ENCODE measurements at regions not wholly inside any gene's neighbourhood (a gene's known extent, or its start where the extent isn't known, plus 50 kb on each side); places are given as distances from the start of the nearest gene placed in this dataset.

DNA sequence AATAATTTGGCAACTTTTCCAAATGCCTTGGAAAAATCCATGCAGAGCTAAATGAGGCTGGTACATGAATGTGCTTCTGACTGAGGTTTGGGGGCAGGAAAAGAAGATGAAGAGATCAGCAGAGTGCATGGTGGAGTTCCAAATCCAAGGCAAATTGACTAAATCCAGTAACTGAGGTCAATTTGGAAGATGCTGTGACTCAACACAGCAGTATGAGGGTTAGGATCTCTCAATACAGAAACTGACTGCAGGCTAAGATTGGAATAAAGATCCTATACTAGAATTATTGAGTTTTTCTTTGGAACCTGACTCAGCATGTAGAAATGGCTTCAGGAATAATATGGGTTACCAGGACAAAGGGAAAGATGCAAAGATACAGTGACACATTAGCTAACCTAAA lies 99.3 kb upstream of the FAT3 start:
- Histone ChIP-seq H3F3A (ENCODE audit: low read length, unreplicated experiment) (no peaks in the 10 kb centered on the region), H3K4me2 (ENCODE audit: low read length) (no peak overlapping the region), H3K9ac (ENCODE audit: low read length) (no peak overlapping the region), H3K9me2 (replicated peaks; ENCODE audit: low read length) (no peaks in the 10 kb centered on the region), H4K20me1 (ENCODE audit: low read length) (no peaks in the 10 kb centered on the region), H3K27me3 (ENCODE audit: low read length) (no peaks in the 10 kb centered on the region), H3K36me3 (ENCODE audit: low read depth, low read length) (no peaks in the 10 kb centered on the region), H3K4me3 (ENCODE audit: low read length) (no peak overlapping the region), H3K9me3 (ENCODE audit: low read length) (0 out of 2 replicates have a peak, but pooled peaks cover 2% of the 10 kb centered on the region), H3K27ac (ENCODE audit: low read length) (no peak overlapping the region), H2AFZ (ENCODE audit: low read length) (no peak overlapping the region), H3K4me1 (ENCODE audit: insufficient read depth, low read length) (peaks cover 18% of the 10 kb centered on the region; the same call in 1 of the 2 replicates), H3K79me2 (ENCODE audit: low read length) (no peaks in the 10 kb centered on the region)
- TF ChIP-seq EZH2phosphoT487 (IDR thresholded peaks at IDR 0.05; ENCODE audit: borderline replicate concordance, low read length) (no peak), EZH2 (IDR thresholded peaks at IDR 0.05; ENCODE audit: low read length, unreplicated experiment) (no peak)
- TF ChIP-seq, protein P1, sequence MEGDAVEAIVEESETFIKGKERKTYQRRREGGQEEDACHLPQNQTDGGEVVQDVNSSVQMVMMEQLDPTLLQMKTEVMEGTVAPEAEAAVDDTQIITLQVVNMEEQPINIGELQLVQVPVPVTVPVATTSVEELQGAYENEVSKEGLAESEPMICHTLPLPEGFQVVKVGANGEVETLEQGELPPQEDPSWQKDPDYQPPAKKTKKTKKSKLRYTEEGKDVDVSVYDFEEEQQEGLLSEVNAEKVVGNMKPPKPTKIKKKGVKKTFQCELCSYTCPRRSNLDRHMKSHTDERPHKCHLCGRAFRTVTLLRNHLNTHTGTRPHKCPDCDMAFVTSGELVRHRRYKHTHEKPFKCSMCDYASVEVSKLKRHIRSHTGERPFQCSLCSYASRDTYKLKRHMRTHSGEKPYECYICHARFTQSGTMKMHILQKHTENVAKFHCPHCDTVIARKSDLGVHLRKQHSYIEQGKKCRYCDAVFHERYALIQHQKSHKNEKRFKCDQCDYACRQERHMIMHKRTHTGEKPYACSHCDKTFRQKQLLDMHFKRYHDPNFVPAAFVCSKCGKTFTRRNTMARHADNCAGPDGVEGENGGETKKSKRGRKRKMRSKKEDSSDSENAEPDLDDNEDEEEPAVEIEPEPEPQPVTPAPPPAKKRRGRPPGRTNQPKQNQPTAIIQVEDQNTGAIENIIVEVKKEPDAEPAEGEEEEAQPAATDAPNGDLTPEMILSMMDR (conservative IDR thresholded peaks at IDR 0.05; ENCODE audit: low read depth, low read length): no peak
- no peak for DNase-seq
- POLR2A ChIA-PET (ENCODE audit: unreplicated experiment): no interaction called here
- no peak for ATAC-seq
- intact Hi-C loops (cut with micrococcal nuclease): no loop called here
- CTCF ChIA-PET: no interaction called here
- BruUV-seq (replicated peaks): no TSS peak

DNA sequence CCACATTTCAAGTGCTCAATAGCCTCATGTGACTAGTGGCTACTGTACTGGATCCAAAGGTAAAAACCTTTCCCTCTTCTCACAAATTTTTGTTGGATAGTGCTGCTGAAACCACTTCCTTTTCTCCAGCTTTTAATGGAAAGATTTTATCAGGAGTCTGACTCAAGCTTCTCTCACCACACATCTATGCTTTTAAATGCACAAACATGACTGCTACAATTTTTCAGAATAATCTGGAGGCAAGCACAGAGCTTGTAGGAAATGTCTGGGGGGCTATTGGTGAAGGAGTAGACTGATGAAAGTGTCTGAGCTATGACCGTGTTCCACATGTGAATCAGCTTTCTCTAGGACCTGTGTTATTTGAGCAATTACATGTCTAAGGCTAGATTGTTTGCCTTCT lies 101.1 kb upstream of the FAT3 start:
- Histone ChIP-seq H3K27me3 (ENCODE audit: low read length) (no peaks in the 10 kb centered on the region), H3K9me2 (replicated peaks; ENCODE audit: low read length) (no peaks in the 10 kb centered on the region), H3K9me3 (ENCODE audit: low read length) (0 out of 2 replicates have a peak, but pooled peaks cover 10% of the 10 kb centered on the region), H3K4me3 (ENCODE audit: low read length) (no peak overlapping the region), H2AFZ (ENCODE audit: low read length) (no peak overlapping the region), H3K4me2 (ENCODE audit: low read length) (no peak overlapping the region), H3F3A (ENCODE audit: low read length, unreplicated experiment) (no peaks in the 10 kb centered on the region), H3K79me2 (ENCODE audit: low read length) (no peaks in the 10 kb centered on the region), H3K9ac (ENCODE audit: low read length) (no peak overlapping the region), H3K4me1 (ENCODE audit: insufficient read depth, low read length) (peaks cover 12% of the 10 kb centered on the region; the same call in 1 of the 2 replicates), H4K20me1 (ENCODE audit: low read length) (no peaks in the 10 kb centered on the region), H3K36me3 (ENCODE audit: low read depth, low read length) (no peaks in the 10 kb centered on the region), H3K27ac (ENCODE audit: low read length) (peak overlapping the region; percentile 31)
- no TSS peak for BruUV-seq (replicated peaks)
- DNase-seq: peak; percentile 68
- ChIA-PET POLR2A (ENCODE audit: unreplicated experiment) (no interaction called here), CTCF (no interaction called here)
- no peak for ATAC-seq
- TF ChIP-seq EZH2 (IDR thresholded peaks at IDR 0.05; ENCODE audit: low read length, unreplicated experiment) (no peak), EZH2phosphoT487 (IDR thresholded peaks at IDR 0.05; ENCODE audit: borderline replicate concordance, low read length) (no peak)
- TF ChIP-seq, protein P1 (conservative IDR thresholded peaks at IDR 0.05; ENCODE audit: low read depth, low read length): no peak
- intact Hi-C loops (cut with micrococcal nuclease): no loop called here

DNA sequence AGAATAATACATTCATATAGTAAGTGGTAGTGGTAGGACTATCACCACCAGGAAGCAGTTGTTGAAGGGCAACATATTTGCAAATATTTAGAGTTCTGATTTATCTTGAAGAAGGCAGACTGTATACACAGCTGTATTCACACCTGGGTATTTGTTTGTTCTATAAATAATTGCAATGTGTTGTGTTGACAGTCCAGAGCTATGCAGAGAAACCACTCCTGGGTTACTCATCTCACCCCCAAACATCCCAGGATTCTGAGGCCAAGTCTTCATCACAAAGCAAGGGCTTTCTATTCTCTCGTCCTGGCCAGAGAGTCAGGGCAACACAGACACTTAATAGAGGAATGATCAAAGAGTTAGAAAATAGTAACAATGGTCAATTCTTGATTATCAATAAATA lies 102.1 kb upstream of the FAT3 start:
- ChIA-PET CTCF (no interaction called here), POLR2A (ENCODE audit: unreplicated experiment) (no interaction called here)
- H3K4me3 ChIP-seq (ENCODE audit: low read length): no peak overlapping the region
- peaks cover 12% of the 10 kb centered on the region; the same call in 1 of the 2 replicates for H3K4me1 ChIP-seq (ENCODE audit: insufficient read depth, low read length)
- 0 out of 2 replicates have a peak, but pooled peaks cover 10% of the 10 kb centered on the region for H3K9me3 ChIP-seq (ENCODE audit: low read length)
- no peak overlapping the region for H3K4me2 ChIP-seq (ENCODE audit: low read length)
- no peak for ATAC-seq
- H3F3A ChIP-seq (ENCODE audit: low read length, unreplicated experiment): no peaks in the 10 kb centered on the region
- no peaks in the 10 kb centered on the region for H3K9me2 ChIP-seq (replicated peaks; ENCODE audit: low read length)
- no peaks in the 10 kb centered on the region for H4K20me1 ChIP-seq (ENCODE audit: low read length)
- peak; percentile 21 for DNase-seq
- no peaks in the 10 kb centered on the region for H3K79me2 ChIP-seq (ENCODE audit: low read length)
- no peak overlapping the region for H3K27ac ChIP-seq (ENCODE audit: low read length)
- H3K36me3 ChIP-seq (ENCODE audit: low read depth, low read length): no peaks in the 10 kb centered on the region
- no peak overlapping the region for H3K9ac ChIP-seq (ENCODE audit: low read length)
- TF ChIP-seq EZH2 (IDR thresholded peaks at IDR 0.05; ENCODE audit: low read length, unreplicated experiment) (no peak), EZH2phosphoT487 (IDR thresholded peaks at IDR 0.05; ENCODE audit: borderline replicate concordance, low read length) (no peak)
- TF ChIP-seq, protein P1 (conservative IDR thresholded peaks at IDR 0.05; ENCODE audit: low read depth, low read length): no peak
- intact Hi-C loops (cut with micrococcal nuclease): no loop called here
- H2AFZ ChIP-seq (ENCODE audit: low read length): no peak overlapping the region
- H3K27me3 ChIP-seq (ENCODE audit: low read length): no peaks in the 10 kb centered on the region
- BruUV-seq (replicated peaks): no TSS peak
